GM19328 (cell line): ENCODE measurements at regions not wholly inside any gene's neighbourhood (a gene's known extent, or its start where the extent isn't known, plus 50 kb on each side); places are given as distances from the start of the nearest gene placed in this dataset.
A peak's percentile ranks its signal among the peaks of the same experiment; 100 is the strongest.
"Not testable (repeated sequence)": the region's sequence is repeated elsewhere in the genome, so short reads cannot be mapped to it uniquely, and the experiment has no call there.

ENCODE experiments used
- ATAC-seq: cut with Tn5 transposase; IDR thresholded peaks from one replicate; pipeline ENCODE4 v1.9.1; 2021; ENCODE audit warnings: mild to moderate bottlenecking, moderate library complexity; ENCODE audit not compliant: unreplicated experiment

DNA sequence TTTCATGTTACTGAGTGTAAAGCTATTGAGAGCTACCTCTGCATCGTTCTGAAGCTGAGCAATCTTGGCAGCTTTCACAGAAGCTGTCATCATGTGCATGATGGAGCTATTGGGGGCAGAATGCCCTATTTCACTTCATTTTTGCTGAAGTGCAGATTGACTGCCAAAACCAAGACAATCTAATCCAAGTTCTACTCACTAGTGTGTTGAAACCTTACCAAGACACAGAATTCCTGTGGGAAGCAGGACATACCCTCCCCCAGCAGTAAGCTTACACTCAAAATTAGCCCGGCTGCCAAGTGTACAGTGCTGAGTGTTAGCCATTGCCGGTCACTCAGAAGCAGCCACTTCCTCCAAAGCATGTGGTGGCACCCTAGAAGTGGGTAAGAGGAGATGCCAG, 177.3 kb upstream of the TENT5A start:
- ATAC-seq: no peak

DNA sequence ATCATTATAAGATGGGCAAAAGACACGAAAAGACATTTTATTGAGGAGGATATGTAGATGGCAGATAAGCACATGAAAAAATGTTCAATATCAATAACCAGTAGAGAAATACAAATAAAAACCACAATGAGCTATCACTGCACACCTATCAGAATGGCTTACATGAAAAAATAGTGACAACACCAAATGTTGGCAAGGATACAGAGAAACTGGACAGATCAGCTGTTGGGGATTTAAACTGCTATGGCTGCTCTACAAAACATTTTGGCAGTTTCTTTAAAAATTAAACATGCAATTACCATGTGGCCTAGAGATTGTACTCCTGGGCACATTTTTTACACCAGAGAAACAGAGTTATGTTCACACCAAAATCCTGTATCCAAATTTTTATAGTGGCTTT, 172.7 kb upstream of the TENT5A start:
- no peak for ATAC-seq

DNA sequence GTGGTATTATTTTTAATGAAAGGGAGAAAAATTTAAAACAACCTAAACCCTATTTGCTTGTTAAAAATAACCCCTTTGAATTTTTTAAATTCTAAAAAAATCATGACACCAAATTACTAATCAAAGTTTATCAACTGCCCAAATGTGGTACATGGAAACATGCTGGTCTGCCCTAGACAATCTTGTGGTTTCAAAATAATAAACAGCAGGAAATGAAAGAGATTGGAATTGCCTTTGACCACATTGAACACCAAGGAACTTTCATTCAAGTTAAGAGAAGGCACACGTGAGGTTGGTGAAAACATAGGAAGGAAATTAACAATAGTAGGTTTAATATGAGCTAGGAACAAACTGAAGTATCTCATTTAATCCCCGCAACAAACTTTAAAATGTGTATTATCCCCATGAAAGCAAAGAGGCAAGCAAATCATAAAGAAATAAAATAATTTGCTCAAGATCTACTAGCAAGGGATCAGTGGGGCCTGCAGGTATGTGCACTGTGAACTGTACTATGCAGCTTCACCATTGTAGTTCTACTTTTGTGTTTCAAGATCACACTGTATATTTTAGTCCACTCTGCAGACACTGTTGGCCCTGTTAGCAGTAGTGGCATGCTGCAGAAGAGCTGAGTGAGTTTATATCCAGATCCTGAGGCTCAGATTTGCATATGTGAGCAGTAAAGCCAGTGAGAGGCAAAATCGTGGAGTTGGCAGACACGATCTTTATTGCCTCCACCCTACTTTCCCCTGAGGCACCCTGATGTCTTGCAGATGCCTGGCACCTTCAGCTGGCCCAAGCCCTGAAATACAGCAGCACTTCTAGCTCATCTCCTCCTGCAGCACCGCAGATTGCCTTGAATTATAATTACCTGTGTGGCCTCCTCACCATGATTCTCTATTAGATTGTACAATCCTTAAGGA, 157.8 kb upstream of the TENT5A start:
- no peak for ATAC-seq

DNA sequence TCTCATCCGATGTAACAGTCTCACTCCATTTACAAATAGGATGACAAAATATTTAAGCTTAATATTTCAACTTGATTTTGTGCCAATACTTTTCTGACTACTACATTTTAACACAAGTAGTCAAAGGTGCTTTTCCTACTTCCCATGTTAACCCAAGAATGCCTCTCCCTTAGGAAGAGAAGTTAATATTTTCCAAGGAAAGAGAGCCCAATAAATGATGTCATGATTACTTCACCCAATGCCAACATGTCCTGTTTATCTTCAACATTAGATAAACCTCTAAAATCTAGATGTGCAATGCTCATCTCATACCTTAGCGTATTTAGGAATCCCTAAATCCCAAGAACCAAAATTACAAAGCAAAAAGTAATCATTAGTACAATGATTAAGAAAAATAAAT, 156.7 kb upstream of the TENT5A start:
- no peak for ATAC-seq

DNA sequence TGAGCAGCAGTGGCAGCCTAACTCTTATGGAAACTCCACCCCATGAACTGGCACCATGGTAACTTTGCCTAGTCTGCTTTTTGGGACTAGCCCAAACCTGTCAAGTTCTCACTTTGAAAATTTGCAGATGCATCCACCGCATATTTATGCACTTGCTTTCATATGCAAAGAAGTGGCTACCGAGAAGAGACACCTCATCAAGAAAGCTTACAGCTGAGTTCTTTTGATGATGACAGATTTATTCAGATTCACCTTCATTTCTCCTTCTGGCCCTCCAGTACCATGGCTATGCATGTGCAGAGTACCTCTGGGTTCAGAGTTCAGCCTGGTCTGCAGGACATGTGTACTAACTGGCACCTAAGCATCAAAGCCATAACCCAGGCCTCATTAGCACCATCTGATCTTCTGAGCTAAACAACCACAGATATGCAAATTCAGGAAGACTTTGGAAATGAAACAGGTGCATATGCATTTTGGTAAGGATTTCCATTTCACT, 154.3 kb upstream of the TENT5A start:
- peak; percentile 69 for ATAC-seq

DNA sequence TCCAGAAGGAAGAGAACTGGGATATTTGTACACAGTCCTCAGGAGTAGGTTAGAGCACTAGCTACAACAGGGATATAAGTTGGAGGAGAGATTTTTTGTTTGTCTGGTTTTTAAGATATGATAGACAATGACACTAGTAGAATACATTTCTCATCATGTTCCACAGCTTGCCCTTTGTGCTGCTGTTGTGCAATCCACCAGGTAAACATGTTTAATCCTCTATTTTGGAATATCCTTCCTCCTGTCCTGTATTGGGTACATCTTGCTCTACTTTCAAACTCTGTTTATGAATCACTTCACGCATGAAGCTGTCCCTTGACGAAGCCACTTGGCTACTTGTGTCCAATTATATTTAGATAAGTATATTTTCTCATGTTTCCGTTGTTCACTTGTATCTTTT, 153.6 kb upstream of the TENT5A start:
- no peak for ATAC-seq

DNA sequence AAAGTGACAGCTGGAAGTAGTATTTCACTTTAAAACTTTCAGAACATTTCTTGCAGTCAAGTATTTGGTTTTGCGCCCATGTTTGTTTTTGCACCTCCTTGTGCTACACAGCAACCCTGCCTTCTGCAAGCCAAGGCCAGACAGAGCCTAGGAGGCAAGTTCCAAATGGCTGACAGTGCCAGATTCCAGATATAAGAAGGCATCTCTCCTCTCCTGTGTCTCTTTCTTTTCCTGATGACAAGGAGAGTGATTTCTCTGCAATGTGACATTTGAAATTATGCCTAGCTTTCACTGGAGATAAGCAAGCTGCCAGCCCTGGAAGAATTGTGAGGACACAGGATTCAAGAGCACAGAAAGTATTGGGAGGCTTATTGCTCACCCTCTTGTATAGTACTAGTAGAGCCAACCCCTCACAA, 149.1 kb upstream of the TENT5A start:
- no peak for ATAC-seq

DNA sequence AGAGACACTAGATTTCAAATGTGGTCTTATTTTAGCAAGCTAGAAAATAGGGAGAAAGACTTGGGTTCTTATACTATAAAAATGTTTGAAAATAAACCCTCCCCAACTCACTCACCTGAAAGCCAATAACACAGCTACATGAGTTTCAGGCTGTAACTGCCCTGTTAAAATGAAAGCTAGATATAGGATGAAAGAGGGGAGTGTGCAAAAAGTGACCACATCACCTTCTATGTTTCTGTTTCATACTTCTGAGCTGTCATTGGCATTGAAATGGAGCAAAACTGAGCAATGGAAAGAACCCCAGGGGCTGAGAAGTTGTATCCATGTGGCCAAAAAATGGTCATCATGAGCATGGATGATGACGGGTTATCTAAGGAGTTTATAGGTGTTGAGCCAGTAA, 148.1 kb upstream of the TENT5A start:
- ATAC-seq: peak; percentile 56

DNA sequence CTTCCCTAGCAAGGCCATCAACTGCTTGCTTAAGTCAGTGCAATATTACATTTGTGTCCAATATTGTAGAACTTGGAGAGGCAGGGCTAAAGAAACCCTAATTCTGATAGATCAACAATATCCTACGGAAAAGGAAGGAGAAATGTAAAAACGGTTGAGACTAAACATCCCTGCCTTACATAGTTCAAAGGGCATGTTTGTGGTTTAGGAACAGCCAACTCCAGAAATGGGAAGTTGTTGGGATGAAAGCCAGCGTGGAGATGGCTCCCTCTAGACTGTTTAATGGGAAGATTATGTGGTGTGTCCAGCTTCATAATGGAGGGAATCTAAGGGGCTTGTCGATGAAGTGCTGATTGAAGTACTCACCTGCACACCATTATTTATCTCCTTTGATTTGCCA, 145.3 kb upstream of the TENT5A start:
- no peak for ATAC-seq

DNA sequence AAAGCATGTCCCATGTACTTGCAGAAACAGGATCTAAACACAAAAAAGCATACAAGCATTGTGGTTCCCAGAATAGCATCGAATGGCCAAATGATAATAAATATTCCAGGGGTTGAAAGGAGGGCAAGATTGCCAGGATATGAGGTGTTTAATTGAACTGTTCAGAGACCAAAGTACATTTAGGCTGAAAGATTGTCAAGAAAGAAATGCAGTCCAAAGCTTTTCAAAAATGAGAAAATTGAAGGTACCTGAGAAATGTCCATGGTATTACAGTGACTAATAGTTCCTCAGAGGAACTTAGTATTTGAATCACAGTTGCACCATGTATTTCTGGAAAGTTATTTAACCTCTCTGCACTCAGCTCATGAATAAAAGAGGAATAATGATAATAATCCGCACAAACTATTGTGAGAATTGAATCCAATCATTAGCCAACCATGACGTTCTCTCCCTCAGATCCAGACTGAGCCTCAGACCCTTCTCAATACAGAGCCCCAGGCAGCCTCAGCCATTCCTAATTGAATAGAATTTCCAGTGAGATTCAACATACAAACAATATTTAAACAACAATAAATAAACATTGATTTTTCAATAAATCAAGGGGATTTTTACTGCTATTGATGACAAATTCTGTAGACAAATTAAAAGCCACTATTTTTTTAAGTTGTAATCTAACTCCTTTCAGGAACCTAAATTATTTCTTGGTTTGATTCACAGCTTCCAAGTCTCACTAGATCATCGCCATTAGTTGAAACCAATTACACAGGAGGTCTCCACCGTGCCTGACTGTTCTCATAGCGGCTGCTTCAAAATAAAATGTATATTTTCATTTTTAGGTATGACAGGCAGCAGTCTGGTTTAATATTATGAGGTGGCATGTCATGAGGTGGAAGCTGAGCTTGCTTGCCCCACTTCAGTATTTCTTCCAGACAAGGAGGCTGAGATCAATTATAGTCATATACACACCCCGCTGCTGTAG, 144.3 kb upstream of the TENT5A start:
- no peak for ATAC-seq

DNA sequence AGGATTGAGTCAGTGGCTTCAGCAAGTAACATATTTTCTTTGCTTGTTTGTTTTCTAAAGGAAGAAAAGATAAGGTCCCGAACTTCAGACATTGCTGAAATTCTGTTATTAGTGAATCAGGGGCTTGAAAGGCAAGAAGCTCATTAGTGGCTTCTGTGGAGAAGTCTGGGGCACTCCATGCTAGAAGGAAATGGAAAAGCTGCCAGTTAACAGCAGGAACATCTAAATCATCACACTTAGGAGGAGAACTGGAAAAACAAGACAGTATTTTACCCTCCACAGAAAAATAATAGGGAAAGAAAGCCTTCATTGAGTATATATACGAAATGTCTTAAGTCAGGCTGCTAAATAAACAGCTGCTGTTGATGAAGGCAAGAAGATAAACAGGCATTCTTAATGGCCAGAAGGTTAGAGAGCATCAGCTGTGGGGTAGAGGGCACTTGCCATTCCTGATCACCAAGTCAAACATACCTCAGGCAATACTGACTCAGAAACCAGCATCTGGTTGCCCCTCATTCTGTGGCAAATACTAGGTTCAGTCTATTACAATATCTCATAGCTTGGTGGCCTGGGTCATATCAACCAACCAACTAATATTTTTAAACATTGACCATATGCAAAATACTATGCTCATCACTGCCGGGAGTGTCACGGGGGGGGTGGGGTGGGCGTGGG, 143.2 kb upstream of the TENT5A start:
- ATAC-seq: no peak

DNA sequence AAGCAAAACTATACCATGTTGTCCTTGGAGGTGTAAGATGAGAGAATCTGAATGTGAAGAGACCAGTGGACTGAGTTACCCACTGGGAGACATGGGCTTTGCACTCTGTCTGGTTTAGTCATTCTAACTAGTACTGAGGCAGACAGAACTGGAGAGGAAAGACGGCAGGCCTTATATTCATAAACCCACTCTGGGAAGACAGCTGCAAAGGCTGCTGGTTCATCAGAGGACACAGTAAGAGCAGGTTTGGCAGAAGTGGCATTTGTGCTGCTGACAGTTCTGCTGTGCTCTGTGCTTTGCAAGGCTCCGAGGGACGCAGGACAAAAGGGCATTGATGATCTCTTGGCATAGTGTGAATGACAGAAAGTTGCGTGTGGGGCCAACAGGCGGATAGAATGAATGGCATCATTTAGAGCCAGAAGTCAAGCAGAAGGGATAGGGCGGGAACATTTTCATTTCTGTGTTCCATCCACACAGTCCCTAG, 142.3 kb upstream of the TENT5A start:
- no peak for ATAC-seq

DNA sequence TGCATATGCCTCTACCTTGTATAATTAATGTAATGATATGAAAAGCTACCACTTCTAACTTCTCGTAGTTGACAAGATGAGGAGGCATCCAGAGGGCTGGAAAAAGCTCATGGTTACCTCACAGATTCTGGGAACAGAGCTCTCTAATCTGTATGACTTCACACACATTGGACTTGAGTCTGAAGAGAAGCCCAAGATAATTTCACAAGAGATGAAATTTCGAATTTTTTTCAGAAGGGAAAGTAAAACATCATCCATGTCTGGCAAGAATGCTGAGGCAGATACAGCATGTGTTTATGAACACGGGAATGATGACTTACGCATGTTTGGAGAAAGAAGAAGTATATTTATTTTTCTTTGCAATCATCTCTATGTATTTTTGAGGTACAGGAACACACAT, 141.8 kb upstream of the TENT5A start:
- no peak for ATAC-seq

DNA sequence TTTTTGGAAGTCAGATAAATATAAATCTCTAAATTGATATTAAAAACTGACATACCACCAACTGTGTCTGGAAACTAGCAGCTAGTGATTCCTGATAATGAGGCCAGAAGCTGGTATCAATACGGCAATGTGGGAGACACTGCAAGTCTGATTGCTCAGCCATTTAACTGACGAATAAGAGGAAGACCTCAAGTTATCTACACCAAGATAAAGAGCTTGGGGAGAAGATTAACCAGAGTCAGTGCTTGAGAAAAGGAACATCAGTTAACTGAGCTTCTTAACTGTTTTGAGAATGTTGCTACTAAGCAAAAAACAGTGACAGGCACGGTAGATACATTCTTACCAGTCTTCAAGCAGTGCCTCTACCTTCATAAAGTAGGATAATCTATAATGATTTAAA, 140.4 kb upstream of the TENT5A start:
- ATAC-seq: no peak

DNA sequence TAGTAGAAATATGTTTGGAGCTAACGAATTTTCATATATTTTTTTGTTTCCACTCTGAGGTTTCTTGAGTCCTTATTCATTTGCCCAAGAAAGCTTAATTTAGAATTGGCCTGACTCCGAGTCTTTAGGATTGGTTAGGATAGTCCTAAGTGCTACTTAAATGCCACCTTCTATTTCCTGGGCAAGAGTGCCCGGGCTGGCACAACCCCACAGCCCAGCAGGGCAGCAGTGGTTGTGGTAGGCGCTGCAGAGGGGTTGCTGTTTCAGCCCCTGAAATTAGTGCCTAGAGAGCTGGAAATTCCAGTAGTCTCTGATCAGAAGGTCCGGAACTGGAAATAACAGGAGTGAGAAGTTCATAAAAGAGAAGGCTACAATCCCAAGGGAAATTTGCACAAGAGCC, 139.4 kb upstream of the TENT5A start:
- no peak for ATAC-seq

DNA sequence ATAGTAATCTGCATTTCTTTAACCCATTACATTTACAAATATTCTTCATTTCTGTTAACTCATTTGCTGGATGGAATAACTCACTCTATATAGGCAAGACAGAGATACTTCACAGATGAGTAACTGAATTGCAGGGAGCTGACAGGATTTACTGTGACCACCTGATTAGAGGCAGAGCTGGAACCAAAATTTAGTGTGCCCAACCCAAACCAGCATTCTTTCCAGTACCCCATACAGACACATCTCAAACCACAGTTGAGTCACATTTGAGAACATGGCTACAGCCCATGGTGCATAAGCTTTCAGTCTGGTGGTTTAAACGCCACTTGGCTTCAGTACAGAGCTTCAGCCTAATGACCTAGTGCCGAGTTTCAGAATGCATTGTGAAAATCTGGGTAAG, 138.4 kb upstream of the TENT5A start:
- ATAC-seq: no peak

DNA sequence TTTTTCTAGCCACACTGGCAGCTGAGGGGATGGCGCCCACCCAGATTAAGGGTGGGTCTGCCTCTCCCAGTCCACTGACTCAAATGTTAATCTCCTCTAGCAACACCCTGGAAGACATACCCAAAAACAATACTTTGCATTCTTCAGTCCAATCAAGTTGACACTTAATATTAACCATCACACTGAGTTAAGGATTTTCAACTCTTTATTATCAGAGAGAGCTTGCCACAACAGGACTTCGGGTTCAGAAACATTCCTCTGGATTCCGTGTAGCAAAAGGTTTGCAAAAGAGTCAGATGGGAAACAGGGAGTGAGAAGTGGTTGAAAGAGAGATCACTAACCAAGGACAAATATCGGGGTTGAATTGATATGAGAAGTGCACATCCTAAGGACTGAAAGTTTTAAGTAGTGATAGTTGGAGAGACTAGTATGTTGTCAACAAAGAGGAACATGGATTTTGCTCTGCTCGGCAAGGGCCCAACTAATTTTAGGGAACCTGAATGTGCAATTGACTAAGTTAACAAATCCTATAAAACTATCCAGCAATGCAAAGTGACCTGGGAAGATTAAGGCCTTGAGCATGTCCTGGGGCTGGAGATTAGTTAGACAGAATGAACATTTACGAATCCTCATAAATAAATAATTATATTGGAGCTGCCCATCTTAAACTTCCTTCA, 137.0 kb upstream of the TENT5A start:
- ATAC-seq: no peak

DNA sequence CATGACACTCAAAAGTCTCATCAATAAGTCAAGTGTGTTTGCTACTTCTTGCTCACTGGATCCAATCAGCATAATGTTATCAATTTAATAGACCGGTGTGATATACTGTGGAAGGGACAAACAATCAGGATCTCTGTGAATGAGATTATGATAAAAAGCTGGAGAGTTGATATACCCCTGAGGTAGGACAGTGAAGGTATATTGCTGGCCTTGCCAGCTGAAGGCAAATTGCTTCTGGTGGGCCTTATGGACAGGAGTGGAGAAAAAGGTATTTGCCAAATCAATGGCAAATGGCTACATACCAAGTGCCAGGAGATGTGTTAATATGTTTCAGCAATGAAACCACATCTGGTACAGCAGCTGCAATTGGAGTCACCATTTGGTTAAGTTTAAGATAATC, 134.4 kb upstream of the TENT5A start:
- not testable (repeated sequence) for ATAC-seq

DNA sequence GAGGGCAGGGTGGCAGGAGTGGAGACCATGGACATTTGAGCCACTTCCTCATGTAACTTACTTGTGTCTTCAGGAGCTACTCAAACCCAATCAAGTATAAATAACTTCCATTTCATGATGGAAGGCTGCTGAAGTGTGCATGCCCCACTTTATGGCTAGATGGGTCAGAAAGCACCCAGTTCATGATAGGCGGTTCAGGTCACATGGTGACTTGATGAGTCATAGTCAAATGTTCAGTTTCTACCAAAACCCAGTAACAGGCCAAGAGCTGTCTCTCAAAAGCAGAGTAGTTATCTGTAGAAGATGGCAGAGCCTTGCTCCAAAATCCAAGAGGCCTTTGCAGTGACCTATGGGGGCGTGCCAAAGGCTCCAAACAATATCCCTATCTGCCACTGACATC, 133.7 kb upstream of the TENT5A start:
- no peak for ATAC-seq

DNA sequence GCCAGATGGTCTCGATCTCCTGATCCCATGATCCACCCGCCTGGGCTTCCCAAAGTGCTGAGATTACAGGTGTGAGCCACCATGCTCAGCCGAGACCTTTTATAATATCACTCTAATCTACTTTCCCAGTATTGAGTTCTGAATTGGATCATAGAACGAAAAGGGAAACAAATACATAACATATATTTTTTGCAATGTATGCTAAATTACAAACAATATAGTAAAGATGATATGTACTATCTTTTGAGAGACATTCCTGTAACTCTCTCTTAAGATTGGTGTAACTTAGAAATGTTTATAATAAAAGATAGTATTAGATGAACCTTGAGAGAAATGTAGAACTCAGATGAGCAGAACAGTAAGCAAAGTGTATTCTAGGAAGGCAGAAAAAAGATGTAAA, 129.2 kb upstream of the TENT5A start:
- no peak for ATAC-seq
